HG03135 (cell line): ENCODE measurements at regions not wholly inside any gene's neighbourhood (a gene's known extent, or its start where the extent isn't known, plus 50 kb on each side); places are given as distances from the start of the nearest gene placed in this dataset.

Experiments
- ATAC-seq: cut with Tn5 transposase; IDR thresholded peaks from one replicate; pipeline ENCODE4 v1.9.1; 2021; ENCODE audit warnings: mild to moderate bottlenecking, moderate library complexity; ENCODE audit not compliant: unreplicated experiment

GRCh38 chr15:86021281-86022264 is 58.1 kb upstream of the AGBL1 start:
- no peak for ATAC-seq

DNA sequence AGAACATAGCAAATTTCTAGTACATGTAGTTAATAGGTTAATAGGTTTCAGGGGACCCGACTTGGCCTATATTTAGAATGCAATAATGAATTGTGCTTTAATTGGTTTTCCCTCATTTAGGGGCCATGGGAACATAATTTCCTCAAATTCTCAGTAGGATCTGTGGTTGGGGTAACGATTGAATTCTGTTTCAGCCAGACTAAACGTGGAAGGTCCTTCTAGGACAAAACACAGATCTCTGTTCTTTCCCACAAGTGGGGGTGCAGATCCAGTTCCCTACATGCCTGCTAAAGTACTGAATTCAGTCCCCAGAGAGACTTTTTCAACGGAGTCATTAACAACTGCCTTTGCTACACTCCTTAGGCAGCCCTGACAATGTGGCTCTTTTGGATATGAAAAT is 50.7 kb upstream of the AGBL1 start:
- no peak for ATAC-seq
